ENCODE measurements at regions not wholly inside any gene's neighbourhood (a gene's known extent, or its start where the extent isn't known, plus 50 kb on each side); places are given as distances from the start of the nearest gene placed in this dataset.

DNA sequence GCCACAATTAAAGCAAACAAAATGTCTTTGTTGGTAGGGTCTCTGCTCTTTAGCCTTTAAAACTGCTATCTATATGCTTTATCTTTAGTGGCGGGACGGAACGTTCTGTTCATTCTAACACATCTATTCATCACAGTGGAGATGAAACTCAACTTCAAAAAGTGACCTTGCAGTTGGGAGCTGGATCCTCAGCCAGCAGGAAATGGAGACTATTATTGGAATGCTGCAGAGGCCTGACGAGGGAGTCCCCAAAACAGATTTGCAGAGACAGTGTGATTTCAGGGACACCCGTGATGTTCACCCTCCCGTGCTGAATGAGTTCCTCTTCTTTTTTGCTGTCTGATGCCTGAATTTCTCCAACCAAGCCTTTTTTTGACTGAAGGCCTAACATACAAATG lies 306.0 kb upstream of the SHH start:
- TF ChIP-seq, protein P1, sequence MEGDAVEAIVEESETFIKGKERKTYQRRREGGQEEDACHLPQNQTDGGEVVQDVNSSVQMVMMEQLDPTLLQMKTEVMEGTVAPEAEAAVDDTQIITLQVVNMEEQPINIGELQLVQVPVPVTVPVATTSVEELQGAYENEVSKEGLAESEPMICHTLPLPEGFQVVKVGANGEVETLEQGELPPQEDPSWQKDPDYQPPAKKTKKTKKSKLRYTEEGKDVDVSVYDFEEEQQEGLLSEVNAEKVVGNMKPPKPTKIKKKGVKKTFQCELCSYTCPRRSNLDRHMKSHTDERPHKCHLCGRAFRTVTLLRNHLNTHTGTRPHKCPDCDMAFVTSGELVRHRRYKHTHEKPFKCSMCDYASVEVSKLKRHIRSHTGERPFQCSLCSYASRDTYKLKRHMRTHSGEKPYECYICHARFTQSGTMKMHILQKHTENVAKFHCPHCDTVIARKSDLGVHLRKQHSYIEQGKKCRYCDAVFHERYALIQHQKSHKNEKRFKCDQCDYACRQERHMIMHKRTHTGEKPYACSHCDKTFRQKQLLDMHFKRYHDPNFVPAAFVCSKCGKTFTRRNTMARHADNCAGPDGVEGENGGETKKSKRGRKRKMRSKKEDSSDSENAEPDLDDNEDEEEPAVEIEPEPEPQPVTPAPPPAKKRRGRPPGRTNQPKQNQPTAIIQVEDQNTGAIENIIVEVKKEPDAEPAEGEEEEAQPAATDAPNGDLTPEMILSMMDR (IDR thresholded peaks at IDR 0.05), result no peak
- no peak for TF ChIP-seq POLR2A (IDR thresholded peaks at IDR 0.05)

Measured in thyroid gland (tissue), 4 donors.